H9 (cell line): ENCODE measurements at regions not wholly inside any gene's neighbourhood (a gene's known extent, or its start where the extent isn't known, plus 50 kb on each side); places are given as distances from the start of the nearest gene placed in this dataset.

Source experiments
- DNase-seq: peaks from one replicate; pipeline ENCODE4 v3.0.0-alpha.2; 2017
- H2AFZ ChIP-seq: one replicate; pipeline ENCODE4 v1.6.1; 2013; ENCODE audit warnings: mild to moderate bottlenecking, low read length, control low read depth, moderate library complexity
- H2AK5ac ChIP-seq: 2 replicates; pipeline ENCODE4 v1.6.1; 2013; ENCODE audit warnings: low read length, control low read depth, mixed read lengths; ENCODE audit not compliant: insufficient read length
- H2BK120ac ChIP-seq: one replicate; pipeline ENCODE4 v1.6.1; 2013; ENCODE audit warnings: low read depth, mild to moderate bottlenecking, low read length, control low read depth, inconsistent platforms; ENCODE audit not compliant: poor library complexity, severe bottlenecking
- H2BK12ac ChIP-seq: 2 replicates; pipeline ENCODE4 v1.6.1; 2013; ENCODE audit warnings: low read length, control low read depth, mixed read lengths, low read depth; ENCODE audit not compliant: insufficient read length
- H2BK15ac ChIP-seq: 2 replicates; pipeline ENCODE4 v1.6.1; 2013; ENCODE audit warnings: low read depth, low read length, control low read depth
- H2BK20ac ChIP-seq: one replicate; pipeline ENCODE4 v1.6.1; 2013; ENCODE audit warnings: low read depth, mild to moderate bottlenecking, low read length, control low read depth, inconsistent platforms; ENCODE audit not compliant: poor library complexity, severe bottlenecking
- H2BK5ac ChIP-seq: 2 replicates; pipeline ENCODE4 v1.6.1; 2013; ENCODE audit warnings: low read length, control low read depth, mixed read lengths; ENCODE audit not compliant: insufficient read length
- H3K14ac ChIP-seq: 2 replicates; pipeline ENCODE4 v1.6.1; 2013; ENCODE audit warnings: low read length, control low read depth; ENCODE audit not compliant: insufficient read depth
- H3K18ac ChIP-seq: 2 replicates; pipeline ENCODE4 v1.6.1; 2013; ENCODE audit warnings: low read depth, mild to moderate bottlenecking, mixed read lengths, low read length, control low read depth; ENCODE audit not compliant: insufficient read length
- H3K23ac ChIP-seq: 2 replicates; pipeline ENCODE4 v1.6.1; 2013; ENCODE audit warnings: low read length, control low read depth, mixed read lengths, low read depth; ENCODE audit not compliant: insufficient read length
- H3K23me2 ChIP-seq: 2 replicates; pipeline ENCODE4 v1.6.1; 2013; ENCODE audit warnings: low read depth, mild to moderate bottlenecking, mixed read lengths, low read length, control low read depth; ENCODE audit not compliant: insufficient read length, poor library complexity, severe bottlenecking
- H3K27ac ChIP-seq: 2 replicates; pipeline ENCODE4 v1.5.1; 2013; ENCODE audit warnings: low read length, control low read depth, mixed read lengths, low read depth; ENCODE audit not compliant: insufficient read length
- H3K27me3 ChIP-seq: 2 replicates; pipeline ENCODE4 v1.6.1; 2013; ENCODE audit warnings: low read length, control low read depth, inconsistent platforms; ENCODE audit not compliant: insufficient read depth
- H3K4ac ChIP-seq: 2 replicates; pipeline ENCODE4 v1.6.1; 2013; ENCODE audit warnings: low read depth, mild to moderate bottlenecking, control low read depth, inconsistent platforms, low read length, moderate library complexity
- H3K4me1 ChIP-seq: 2 replicates; pipeline ENCODE4 v1.6.1; 2013; ENCODE audit warnings: low read length, control low read depth, inconsistent platforms; ENCODE audit not compliant: insufficient read depth
- H3K4me2 ChIP-seq: 2 replicates; pipeline ENCODE4 v1.6.1; 2013; ENCODE audit warnings: low read length, control low read depth, mixed read lengths; ENCODE audit not compliant: insufficient read length, insufficient read depth
- H3K56ac ChIP-seq: 2 replicates; pipeline ENCODE4 v1.6.1; 2013; ENCODE audit warnings: low read depth, mild to moderate bottlenecking, mixed read lengths, low read length, control low read depth; ENCODE audit not compliant: insufficient read length
- H3K79me1 ChIP-seq: 2 replicates; pipeline ENCODE4 v1.6.1; 2013; ENCODE audit warnings: low read depth, mild to moderate bottlenecking, moderate library complexity, low read length, control low read depth, inconsistent platforms; ENCODE audit not compliant: insufficient read depth, poor library complexity, severe bottlenecking
- H3K79me2 ChIP-seq: 2 replicates; pipeline ENCODE4 v1.6.1; 2013; ENCODE audit warnings: low read length, control low read depth, inconsistent platforms; ENCODE audit not compliant: insufficient read depth
- H3K9ac ChIP-seq: 2 replicates; pipeline ENCODE4 v1.6.1; 2013; ENCODE audit warnings: low read length, control low read depth, mixed read lengths; ENCODE audit not compliant: insufficient read length; ENCODE audit errors: extremely low read depth
- H3K9me3 ChIP-seq: one replicate; pipeline ENCODE4 v1.6.1; 2013; ENCODE audit warnings: low read depth, low read length, inconsistent platforms; ENCODE audit not compliant: control insufficient read depth
- H3T11ph ChIP-seq: one replicate; pipeline ENCODE4 v1.6.1; 2013; ENCODE audit warnings: mild to moderate bottlenecking, low read length, control low read depth, inconsistent platforms
- H4K20me1 ChIP-seq: one replicate; pipeline ENCODE4 v1.6.1; 2013; ENCODE audit not compliant: control insufficient read depth, insufficient read length, insufficient read depth
- H4K5ac ChIP-seq: 2 replicates; pipeline ENCODE4 v1.6.1; 2013; ENCODE audit warnings: low read depth, mild to moderate bottlenecking, mixed read lengths, low read length, control low read depth; ENCODE audit not compliant: insufficient read length
- H4K8ac ChIP-seq: replicated peaks from 2 replicates; pipeline ENCODE4 v1.6.1; 2013; ENCODE audit warnings: low read length, control low read depth, mixed read lengths, low read depth; ENCODE audit not compliant: insufficient read length
- H4K91ac ChIP-seq: 2 replicates; pipeline ENCODE4 v1.6.1; 2013; ENCODE audit warnings: low read depth, mild to moderate bottlenecking, moderate library complexity, mixed read lengths, low read length, control low read depth; ENCODE audit not compliant: insufficient read length
- H3K27ac Mint-ChIP-seq, 3 experiments: 2 replicates in 2 of 3; 3 replicates in 1 of 3; pipeline ENCODE4 v1.8.0; 2020 to 2021; ENCODE audit warnings: mixed read lengths in 3 of 3, mild to moderate bottlenecking in 1 of 3, moderate library complexity in 1 of 3
- H3K27me3 Mint-ChIP-seq: 2 replicates; pipeline ENCODE4 v1.8.0; 2021; ENCODE audit warnings: low read depth, mild to moderate bottlenecking, moderate library complexity, mixed read lengths
- H3K36me3 Mint-ChIP-seq, 3 experiments: 2 replicates in 2 of 3; 3 replicates in 1 of 3; pipeline ENCODE4 v1.8.0; 2020 to 2021; ENCODE audit warnings: low read depth in 3 of 3, mixed read lengths in 3 of 3; ENCODE audit not compliant: insufficient read depth in 1 of 3
- H3K4me1 Mint-ChIP-seq, 2 experiments: 2 replicates each; pipeline ENCODE4 v1.8.0; 2020; ENCODE audit warnings: mixed read lengths in 2 of 2
- H3K4me3 Mint-ChIP-seq, 2 experiments: 2 replicates in 1 of 2; 3 replicates in 1 of 2; pipeline ENCODE4 v1.8.0; 2020 to 2021; ENCODE audit warnings: mild to moderate bottlenecking in 2 of 2, mixed read lengths in 2 of 2, moderate library complexity in 1 of 2
- H3K9me3 Mint-ChIP-seq, 2 experiments: 2 replicates in 1 of 2; 3 replicates in 1 of 2; pipeline ENCODE4 v1.8.0; 2020; ENCODE audit warnings: mild to moderate bottlenecking in 2 of 2, mixed read lengths in 2 of 2, moderate library complexity in 1 of 2
- WGBS: extraction: QIAGEN DNeasy Blood & Tissue Kit; methylation state at CpG from one replicate; pipeline ENCODE4 v1.1.7; 2013; ENCODE audit warnings: missing lambda C conversion rate, low lambda C conversion rate, mixed read lengths; ENCODE audit not compliant: insufficient read length; ENCODE audit errors: extremely low coverage; 5-methylcytosine and 5-hydroxymethylcytosine counted together
- TF ChIP-seq, protein P1 (sequence below): fragments of 200-600 bp; sonication (generic); conservative IDR thresholded peaks from 3 replicates; pipeline ENCODE4 v1.8.0; 2021; ENCODE audit warnings: antibody characterized with exemption, mild to moderate bottlenecking

DNA sequence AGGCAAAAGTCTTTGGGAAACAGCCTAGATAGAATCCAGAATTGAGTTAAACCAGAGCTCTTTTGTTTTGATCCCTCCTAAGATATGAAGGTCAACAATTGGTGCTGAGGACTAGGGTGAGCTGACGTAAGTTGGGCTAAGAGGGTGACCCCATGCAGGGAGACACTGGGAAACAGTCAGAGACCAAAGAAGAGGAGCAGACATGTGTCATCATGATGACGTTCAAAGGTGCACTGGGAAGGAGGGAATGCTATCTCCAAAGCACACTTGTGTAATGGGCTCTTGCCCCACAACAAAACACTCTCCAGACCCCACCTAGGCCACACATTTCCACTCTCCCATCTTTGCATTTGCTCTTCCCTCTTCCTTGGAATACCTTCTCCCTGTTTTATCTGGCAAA, 481.4 kb downstream of the COG6 start:
- no peaks in the 10 kb centered on the region for H3K79me2 ChIP-seq
- H3K27ac ChIP-seq, result no peak overlapping the region
- H3K9me3 Mint-ChIP-seq, result no peaks in the 10 kb centered on the region
- DNase-seq, result no peak
- no peak overlapping the region for H2AFZ ChIP-seq
- no peak overlapping the region for H2BK15ac ChIP-seq
- no peak overlapping the region for H3K9ac ChIP-seq
- no peak overlapping the region for H2BK12ac ChIP-seq
- no peaks in the 10 kb centered on the region for H4K20me1 ChIP-seq
- TF ChIP-seq, protein P1, sequence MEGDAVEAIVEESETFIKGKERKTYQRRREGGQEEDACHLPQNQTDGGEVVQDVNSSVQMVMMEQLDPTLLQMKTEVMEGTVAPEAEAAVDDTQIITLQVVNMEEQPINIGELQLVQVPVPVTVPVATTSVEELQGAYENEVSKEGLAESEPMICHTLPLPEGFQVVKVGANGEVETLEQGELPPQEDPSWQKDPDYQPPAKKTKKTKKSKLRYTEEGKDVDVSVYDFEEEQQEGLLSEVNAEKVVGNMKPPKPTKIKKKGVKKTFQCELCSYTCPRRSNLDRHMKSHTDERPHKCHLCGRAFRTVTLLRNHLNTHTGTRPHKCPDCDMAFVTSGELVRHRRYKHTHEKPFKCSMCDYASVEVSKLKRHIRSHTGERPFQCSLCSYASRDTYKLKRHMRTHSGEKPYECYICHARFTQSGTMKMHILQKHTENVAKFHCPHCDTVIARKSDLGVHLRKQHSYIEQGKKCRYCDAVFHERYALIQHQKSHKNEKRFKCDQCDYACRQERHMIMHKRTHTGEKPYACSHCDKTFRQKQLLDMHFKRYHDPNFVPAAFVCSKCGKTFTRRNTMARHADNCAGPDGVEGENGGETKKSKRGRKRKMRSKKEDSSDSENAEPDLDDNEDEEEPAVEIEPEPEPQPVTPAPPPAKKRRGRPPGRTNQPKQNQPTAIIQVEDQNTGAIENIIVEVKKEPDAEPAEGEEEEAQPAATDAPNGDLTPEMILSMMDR, result no peak
- H2BK120ac ChIP-seq, result no peak overlapping the region
- no peak overlapping the region for H4K91ac ChIP-seq
- no peak overlapping the region for H2AK5ac ChIP-seq
- H3K23ac ChIP-seq, result no peak overlapping the region
- H3K4me1 ChIP-seq, result no peaks in the 10 kb centered on the region
- H3K27me3 ChIP-seq, result no peaks in the 10 kb centered on the region
- no peaks in the 10 kb centered on the region for H3K23me2 ChIP-seq
- H3K4ac ChIP-seq, result no peak overlapping the region
- no CpG with 5 or more reads among the region's 2 CpGs for WGBS
- no peak overlapping the region for H3K18ac ChIP-seq
- H3K4me3 Mint-ChIP-seq, result no peak overlapping the region
- H3K56ac ChIP-seq, result no peak overlapping the region
- no peak overlapping the region for H3T11ph ChIP-seq
- no peak overlapping the region for H2BK20ac ChIP-seq
- no peak overlapping the region for H4K5ac ChIP-seq
- no peak overlapping the region for H3K27ac Mint-ChIP-seq
- peaks cover 5% of the 10 kb centered on the region in 2 experiments; a peak in 3 of 4 replicates for H3K4me1 Mint-ChIP-seq
- H3K27me3 Mint-ChIP-seq, result no peaks in the 10 kb centered on the region; the same call in 1 of the 2 replicates
- H3K14ac ChIP-seq, result no peak overlapping the region
- H3K9me3 ChIP-seq, result no peaks in the 10 kb centered on the region
- H4K8ac ChIP-seq, result no peak overlapping the region
- H3K4me2 ChIP-seq, result no peak overlapping the region
- no peak overlapping the region for H2BK5ac ChIP-seq
- H3K79me1 ChIP-seq, result no peaks in the 10 kb centered on the region
- peaks cover 0 to under 1% (median 0%) of the 10 kb centered on the region in 3 experiments; a peak in 2 of 7 replicates for H3K36me3 Mint-ChIP-seq
